H9 (cell line): ENCODE measurements at regions not wholly inside any gene's neighbourhood (a gene's known extent, or its start where the extent isn't known, plus 50 kb on each side); places are given as distances from the start of the nearest gene placed in this dataset.

Source experiments
- DNase-seq: peaks from one replicate; pipeline ENCODE4 v3.0.0-alpha.2; 2017
- H2AFZ ChIP-seq: one replicate; pipeline ENCODE4 v1.6.1; 2013; ENCODE audit warnings: mild to moderate bottlenecking, low read length, control low read depth, moderate library complexity
- H2AK5ac ChIP-seq: 2 replicates; pipeline ENCODE4 v1.6.1; 2013; ENCODE audit warnings: low read length, control low read depth, mixed read lengths; ENCODE audit not compliant: insufficient read length
- H2BK120ac ChIP-seq: one replicate; pipeline ENCODE4 v1.6.1; 2013; ENCODE audit warnings: low read depth, mild to moderate bottlenecking, low read length, control low read depth, inconsistent platforms; ENCODE audit not compliant: poor library complexity, severe bottlenecking
- H2BK12ac ChIP-seq: 2 replicates; pipeline ENCODE4 v1.6.1; 2013; ENCODE audit warnings: low read length, control low read depth, mixed read lengths, low read depth; ENCODE audit not compliant: insufficient read length
- H2BK15ac ChIP-seq: 2 replicates; pipeline ENCODE4 v1.6.1; 2013; ENCODE audit warnings: low read depth, low read length, control low read depth
- H2BK20ac ChIP-seq: one replicate; pipeline ENCODE4 v1.6.1; 2013; ENCODE audit warnings: low read depth, mild to moderate bottlenecking, low read length, control low read depth, inconsistent platforms; ENCODE audit not compliant: poor library complexity, severe bottlenecking
- H2BK5ac ChIP-seq: 2 replicates; pipeline ENCODE4 v1.6.1; 2013; ENCODE audit warnings: low read length, control low read depth, mixed read lengths; ENCODE audit not compliant: insufficient read length
- H3K14ac ChIP-seq: 2 replicates; pipeline ENCODE4 v1.6.1; 2013; ENCODE audit warnings: low read length, control low read depth; ENCODE audit not compliant: insufficient read depth
- H3K18ac ChIP-seq: 2 replicates; pipeline ENCODE4 v1.6.1; 2013; ENCODE audit warnings: low read depth, mild to moderate bottlenecking, mixed read lengths, low read length, control low read depth; ENCODE audit not compliant: insufficient read length
- H3K23ac ChIP-seq: 2 replicates; pipeline ENCODE4 v1.6.1; 2013; ENCODE audit warnings: low read length, control low read depth, mixed read lengths, low read depth; ENCODE audit not compliant: insufficient read length
- H3K23me2 ChIP-seq: 2 replicates; pipeline ENCODE4 v1.6.1; 2013; ENCODE audit warnings: low read depth, mild to moderate bottlenecking, mixed read lengths, low read length, control low read depth; ENCODE audit not compliant: insufficient read length, poor library complexity, severe bottlenecking
- H3K27ac ChIP-seq: 2 replicates; pipeline ENCODE4 v1.5.1; 2013; ENCODE audit warnings: low read length, control low read depth, mixed read lengths, low read depth; ENCODE audit not compliant: insufficient read length
- H3K27me3 ChIP-seq: 2 replicates; pipeline ENCODE4 v1.6.1; 2013; ENCODE audit warnings: low read length, control low read depth, inconsistent platforms; ENCODE audit not compliant: insufficient read depth
- H3K4ac ChIP-seq: 2 replicates; pipeline ENCODE4 v1.6.1; 2013; ENCODE audit warnings: low read depth, mild to moderate bottlenecking, control low read depth, inconsistent platforms, low read length, moderate library complexity
- H3K4me1 ChIP-seq: 2 replicates; pipeline ENCODE4 v1.6.1; 2013; ENCODE audit warnings: low read length, control low read depth, inconsistent platforms; ENCODE audit not compliant: insufficient read depth
- H3K4me2 ChIP-seq: 2 replicates; pipeline ENCODE4 v1.6.1; 2013; ENCODE audit warnings: low read length, control low read depth, mixed read lengths; ENCODE audit not compliant: insufficient read length, insufficient read depth
- H3K56ac ChIP-seq: 2 replicates; pipeline ENCODE4 v1.6.1; 2013; ENCODE audit warnings: low read depth, mild to moderate bottlenecking, mixed read lengths, low read length, control low read depth; ENCODE audit not compliant: insufficient read length
- H3K79me1 ChIP-seq: 2 replicates; pipeline ENCODE4 v1.6.1; 2013; ENCODE audit warnings: low read depth, mild to moderate bottlenecking, moderate library complexity, low read length, control low read depth, inconsistent platforms; ENCODE audit not compliant: insufficient read depth, poor library complexity, severe bottlenecking
- H3K79me2 ChIP-seq: 2 replicates; pipeline ENCODE4 v1.6.1; 2013; ENCODE audit warnings: low read length, control low read depth, inconsistent platforms; ENCODE audit not compliant: insufficient read depth
- H3K9ac ChIP-seq: 2 replicates; pipeline ENCODE4 v1.6.1; 2013; ENCODE audit warnings: low read length, control low read depth, mixed read lengths; ENCODE audit not compliant: insufficient read length; ENCODE audit errors: extremely low read depth
- H3K9me3 ChIP-seq: one replicate; pipeline ENCODE4 v1.6.1; 2013; ENCODE audit warnings: low read depth, low read length, inconsistent platforms; ENCODE audit not compliant: control insufficient read depth
- H3T11ph ChIP-seq: one replicate; pipeline ENCODE4 v1.6.1; 2013; ENCODE audit warnings: mild to moderate bottlenecking, low read length, control low read depth, inconsistent platforms
- H4K20me1 ChIP-seq: one replicate; pipeline ENCODE4 v1.6.1; 2013; ENCODE audit not compliant: control insufficient read depth, insufficient read length, insufficient read depth
- H4K5ac ChIP-seq: 2 replicates; pipeline ENCODE4 v1.6.1; 2013; ENCODE audit warnings: low read depth, mild to moderate bottlenecking, mixed read lengths, low read length, control low read depth; ENCODE audit not compliant: insufficient read length
- H4K8ac ChIP-seq: replicated peaks from 2 replicates; pipeline ENCODE4 v1.6.1; 2013; ENCODE audit warnings: low read length, control low read depth, mixed read lengths, low read depth; ENCODE audit not compliant: insufficient read length
- H4K91ac ChIP-seq: 2 replicates; pipeline ENCODE4 v1.6.1; 2013; ENCODE audit warnings: low read depth, mild to moderate bottlenecking, moderate library complexity, mixed read lengths, low read length, control low read depth; ENCODE audit not compliant: insufficient read length
- H3K27ac Mint-ChIP-seq, 3 experiments: 2 replicates in 2 of 3; 3 replicates in 1 of 3; pipeline ENCODE4 v1.8.0; 2020 to 2021; ENCODE audit warnings: mixed read lengths in 3 of 3, mild to moderate bottlenecking in 1 of 3, moderate library complexity in 1 of 3
- H3K27me3 Mint-ChIP-seq: 2 replicates; pipeline ENCODE4 v1.8.0; 2021; ENCODE audit warnings: low read depth, mild to moderate bottlenecking, moderate library complexity, mixed read lengths
- H3K36me3 Mint-ChIP-seq, 3 experiments: 2 replicates in 2 of 3; 3 replicates in 1 of 3; pipeline ENCODE4 v1.8.0; 2020 to 2021; ENCODE audit warnings: low read depth in 3 of 3, mixed read lengths in 3 of 3; ENCODE audit not compliant: insufficient read depth in 1 of 3
- H3K4me1 Mint-ChIP-seq, 2 experiments: 2 replicates each; pipeline ENCODE4 v1.8.0; 2020; ENCODE audit warnings: mixed read lengths in 2 of 2
- H3K4me3 Mint-ChIP-seq, 2 experiments: 2 replicates in 1 of 2; 3 replicates in 1 of 2; pipeline ENCODE4 v1.8.0; 2020 to 2021; ENCODE audit warnings: mild to moderate bottlenecking in 2 of 2, mixed read lengths in 2 of 2, moderate library complexity in 1 of 2
- H3K9me3 Mint-ChIP-seq, 2 experiments: 2 replicates in 1 of 2; 3 replicates in 1 of 2; pipeline ENCODE4 v1.8.0; 2020; ENCODE audit warnings: mild to moderate bottlenecking in 2 of 2, mixed read lengths in 2 of 2, moderate library complexity in 1 of 2
- CTCF ChIP-seq: fragments of 200-600 bp; sonication (generic); conservative IDR thresholded peaks from 3 replicates; pipeline ENCODE4 v1.8.0; 2021; ENCODE audit warnings: antibody characterized with exemption, mild to moderate bottlenecking
- WGBS: extraction: QIAGEN DNeasy Blood & Tissue Kit; methylation state at CpG from one replicate; pipeline ENCODE4 v1.1.7; 2013; ENCODE audit warnings: missing lambda C conversion rate, low lambda C conversion rate, mixed read lengths; ENCODE audit not compliant: insufficient read length; ENCODE audit errors: extremely low coverage; 5-methylcytosine and 5-hydroxymethylcytosine counted together

GRCh38 chr12:92467886-92468285 lies 234.9 kb upstream of the PLEKHG7 start:
- no peak for TF ChIP-seq CTCF
- H3K4me3 Mint-ChIP-seq = no peak overlapping the region

More at GRCh38 chr12:92467886-92468285, 234.9 kb upstream of the PLEKHG7 start:
- no peak overlapping the region for H2BK5ac ChIP-seq
- H2AFZ ChIP-seq = no peak overlapping the region
- peak overlapping the region in 1 of 3 experiments; percentile 58; a peak in 1 of 7 replicates for H3K27ac Mint-ChIP-seq
- no peaks in the 10 kb centered on the region for H3K79me2 ChIP-seq
- H3K4me2 ChIP-seq = no peak overlapping the region
- no peak overlapping the region for H3K56ac ChIP-seq
- no peak overlapping the region for H3K9ac ChIP-seq
- H3K4me1 Mint-ChIP-seq = peaks cover 56 to 64% of the 10 kb centered on the region in 2 experiments
- no CpG with 5 or more reads among the region's 1 CpG for WGBS
- no peak overlapping the region for H4K91ac ChIP-seq
- no peak overlapping the region for H4K8ac ChIP-seq
- no peak overlapping the region for H2BK20ac ChIP-seq
- no peak overlapping the region for H2BK12ac ChIP-seq
- DNase-seq = no peak
- H3K4me1 ChIP-seq = peaks cover 14% of the 10 kb centered on the region
- no peak overlapping the region for H2AK5ac ChIP-seq
- H3T11ph ChIP-seq = no peak overlapping the region
- H3K79me1 ChIP-seq = no peaks in the 10 kb centered on the region
- no peak overlapping the region for H3K14ac ChIP-seq
- H3K9me3 ChIP-seq = no peaks in the 10 kb centered on the region
- no peak overlapping the region for H3K23ac ChIP-seq
- no peak overlapping the region for H2BK120ac ChIP-seq
- no peaks in the 10 kb centered on the region for H3K27me3 Mint-ChIP-seq
- H3K18ac ChIP-seq = no peak overlapping the region
- no peak overlapping the region for H3K4ac ChIP-seq
- H3K27me3 ChIP-seq = no peaks in the 10 kb centered on the region
- no peaks in the 10 kb centered on the region; a peak in 1 of 7 replicates for H3K36me3 Mint-ChIP-seq
- no peak overlapping the region for H2BK15ac ChIP-seq
- no peaks in the 10 kb centered on the region; a peak in 1 of 5 replicates for H3K9me3 Mint-ChIP-seq
- H3K23me2 ChIP-seq = no peaks in the 10 kb centered on the region
- no peak overlapping the region for H3K27ac ChIP-seq
- no peak overlapping the region for H4K5ac ChIP-seq
- no peaks in the 10 kb centered on the region for H4K20me1 ChIP-seq
